Fibroblast of the aortic adventitia (primary cell): ENCODE measurements at regions not wholly inside any gene's neighbourhood (a gene's known extent, or its start where the extent isn't known, plus 50 kb on each side); places are given as distances from the start of the nearest gene placed in this dataset.

ENCODE experiments used
- DNase-seq: peaks from one replicate; pipeline ENCODE4 v3.0.0-alpha.2; 2010; ENCODE audit warnings: low read depth
- H3K4me3 ChIP-seq: 2 replicates; pipeline ENCODE4 v1.5.1; 2011; ENCODE audit warnings: low read depth, mild to moderate bottlenecking, control low read depth, low read length, moderate library complexity
- TF ChIP-seq, protein P1 (sequence below): IDR thresholded peaks from 2 replicates; pipeline ENCODE4 v1.5.1; 2011; ENCODE audit warnings: mild to moderate bottlenecking, low read length, control low read depth, inconsistent platforms; ENCODE audit not compliant: insufficient read depth

DNA sequence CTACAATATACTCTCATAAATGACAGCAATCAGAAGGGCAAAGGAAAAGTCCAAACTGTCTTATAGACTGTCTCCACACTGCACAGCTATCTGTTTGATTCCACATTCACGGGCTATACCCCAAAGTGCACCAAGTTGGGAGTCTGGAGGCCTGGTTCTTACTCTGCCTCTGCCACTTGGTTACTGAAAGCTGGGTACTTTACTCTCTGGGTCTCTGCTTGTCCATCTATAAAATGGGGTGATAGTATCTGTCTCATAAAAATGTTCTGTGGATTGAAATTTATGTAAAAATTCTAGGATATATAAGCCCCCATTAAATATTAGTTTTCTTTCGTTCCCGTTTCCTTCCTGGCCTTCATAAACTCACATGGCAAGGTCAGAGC, 86.5 kb downstream of the CD164 start:
- TF ChIP-seq, protein P1, sequence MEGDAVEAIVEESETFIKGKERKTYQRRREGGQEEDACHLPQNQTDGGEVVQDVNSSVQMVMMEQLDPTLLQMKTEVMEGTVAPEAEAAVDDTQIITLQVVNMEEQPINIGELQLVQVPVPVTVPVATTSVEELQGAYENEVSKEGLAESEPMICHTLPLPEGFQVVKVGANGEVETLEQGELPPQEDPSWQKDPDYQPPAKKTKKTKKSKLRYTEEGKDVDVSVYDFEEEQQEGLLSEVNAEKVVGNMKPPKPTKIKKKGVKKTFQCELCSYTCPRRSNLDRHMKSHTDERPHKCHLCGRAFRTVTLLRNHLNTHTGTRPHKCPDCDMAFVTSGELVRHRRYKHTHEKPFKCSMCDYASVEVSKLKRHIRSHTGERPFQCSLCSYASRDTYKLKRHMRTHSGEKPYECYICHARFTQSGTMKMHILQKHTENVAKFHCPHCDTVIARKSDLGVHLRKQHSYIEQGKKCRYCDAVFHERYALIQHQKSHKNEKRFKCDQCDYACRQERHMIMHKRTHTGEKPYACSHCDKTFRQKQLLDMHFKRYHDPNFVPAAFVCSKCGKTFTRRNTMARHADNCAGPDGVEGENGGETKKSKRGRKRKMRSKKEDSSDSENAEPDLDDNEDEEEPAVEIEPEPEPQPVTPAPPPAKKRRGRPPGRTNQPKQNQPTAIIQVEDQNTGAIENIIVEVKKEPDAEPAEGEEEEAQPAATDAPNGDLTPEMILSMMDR, result no peak

DNA sequence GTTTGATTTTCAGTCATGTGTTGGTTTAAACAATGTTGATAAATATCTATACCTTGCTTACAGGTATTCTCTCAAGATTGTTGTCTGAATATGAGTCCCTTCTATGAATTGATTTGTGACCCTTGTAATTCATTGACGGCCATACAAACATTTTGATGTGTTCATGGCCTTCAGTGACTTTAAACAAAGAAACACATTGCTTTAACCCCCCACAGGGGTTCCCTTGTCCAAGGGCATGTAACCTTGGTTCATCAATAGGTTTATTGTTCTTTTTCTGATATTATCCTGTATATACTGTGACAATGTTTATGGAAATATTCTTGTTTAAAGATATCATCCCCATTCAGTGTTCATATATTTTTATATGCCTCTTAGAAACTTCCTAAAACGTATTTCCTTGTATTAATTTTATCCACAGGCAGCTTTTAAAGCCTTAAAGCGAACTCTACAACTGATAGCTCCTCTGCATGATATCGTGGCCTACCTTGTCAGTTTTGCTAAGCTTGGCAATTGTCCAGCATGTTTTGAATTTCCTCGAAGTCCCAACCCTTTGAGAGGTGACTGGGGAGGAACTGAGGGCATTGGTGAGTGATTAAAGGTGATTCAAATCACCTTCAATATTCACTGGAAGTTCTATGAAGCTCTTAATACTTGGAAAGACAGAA, 87.0 kb downstream of the CD164 start:
- DNase-seq, result no peak
- TF ChIP-seq, protein P1, result no peak
- no peak overlapping the region for H3K4me3 ChIP-seq

More for the DNA sequence above, 86.5 kb downstream of the CD164 start:
- no peak for DNase-seq
- no peak overlapping the region for H3K4me3 ChIP-seq

DNA sequence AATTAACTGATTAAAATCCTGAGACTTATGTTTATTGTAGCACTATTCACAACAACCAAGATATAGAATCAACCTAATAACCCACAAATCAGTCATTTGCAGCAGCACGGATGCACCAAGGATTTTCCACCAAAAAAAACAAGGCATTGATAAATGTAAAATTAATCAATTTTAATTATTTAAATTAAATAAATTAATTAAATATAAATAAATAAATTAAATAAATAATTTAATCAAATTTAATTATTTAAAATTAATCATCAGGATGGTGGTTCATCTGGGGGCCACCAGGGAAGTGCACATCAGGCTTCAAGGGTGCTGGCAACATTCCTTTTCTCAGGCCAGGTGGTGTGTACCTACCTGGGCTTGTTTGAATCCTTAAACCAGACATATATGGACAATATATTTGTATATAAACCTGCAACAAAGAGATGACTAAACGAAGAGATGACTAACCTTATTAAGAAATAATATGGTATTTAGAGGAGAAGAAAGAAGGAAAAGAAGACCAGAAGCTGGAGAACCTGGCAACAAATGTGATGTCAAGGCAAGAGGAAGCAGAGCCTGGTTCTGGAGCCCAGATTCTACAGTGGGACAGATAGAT, 89.2 kb downstream of the CD164 start:
- DNase-seq, result no peak
- H3K4me3 ChIP-seq, result no peak overlapping the region
- TF ChIP-seq, protein P1, result no peak

DNA sequence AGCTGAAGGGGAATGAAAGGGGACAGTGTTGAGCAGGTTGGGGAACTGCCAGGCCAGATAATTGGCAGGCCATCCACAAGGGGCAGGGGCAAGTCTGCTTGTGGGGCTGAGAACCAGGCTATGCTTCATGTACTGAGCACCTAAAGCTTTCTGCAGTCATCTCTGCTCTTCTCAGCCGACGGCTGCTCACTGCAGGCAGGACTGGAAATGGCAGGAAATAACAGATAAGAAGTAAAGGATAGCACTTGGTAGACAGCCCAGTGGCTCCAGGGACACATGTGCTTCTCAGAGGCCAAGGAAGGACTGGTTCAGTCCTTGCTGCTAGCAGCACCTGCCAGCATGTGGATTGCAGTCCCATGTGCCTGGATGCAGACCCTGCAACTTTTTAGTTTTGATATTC, 89.8 kb downstream of the CD164 start:
- H3K4me3 ChIP-seq, result no peak overlapping the region
- TF ChIP-seq, protein P1, result no peak
- DNase-seq, result no peak

DNA sequence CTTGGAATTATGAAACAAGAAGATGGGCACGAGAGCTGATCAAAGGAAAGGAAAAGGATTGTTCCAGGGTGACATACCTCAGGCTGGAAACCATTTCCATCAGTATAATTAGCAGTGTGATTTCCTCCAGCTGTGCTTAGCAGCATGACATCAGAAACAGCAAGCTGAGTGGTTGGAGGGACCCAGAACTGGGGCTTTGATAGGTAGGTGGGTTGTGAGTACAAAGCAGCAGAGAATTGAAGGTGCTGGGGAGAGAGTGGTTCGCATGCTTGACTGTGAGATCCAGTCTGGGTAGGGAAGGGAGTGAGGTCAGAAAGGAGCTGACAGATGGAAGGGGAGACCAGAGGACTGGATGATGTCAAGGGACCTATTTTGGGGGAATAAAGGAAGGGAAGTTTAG, 90.4 kb downstream of the CD164 start:
- no peak for DNase-seq
- no peak overlapping the region for H3K4me3 ChIP-seq
- TF ChIP-seq, protein P1, result no peak

DNA sequence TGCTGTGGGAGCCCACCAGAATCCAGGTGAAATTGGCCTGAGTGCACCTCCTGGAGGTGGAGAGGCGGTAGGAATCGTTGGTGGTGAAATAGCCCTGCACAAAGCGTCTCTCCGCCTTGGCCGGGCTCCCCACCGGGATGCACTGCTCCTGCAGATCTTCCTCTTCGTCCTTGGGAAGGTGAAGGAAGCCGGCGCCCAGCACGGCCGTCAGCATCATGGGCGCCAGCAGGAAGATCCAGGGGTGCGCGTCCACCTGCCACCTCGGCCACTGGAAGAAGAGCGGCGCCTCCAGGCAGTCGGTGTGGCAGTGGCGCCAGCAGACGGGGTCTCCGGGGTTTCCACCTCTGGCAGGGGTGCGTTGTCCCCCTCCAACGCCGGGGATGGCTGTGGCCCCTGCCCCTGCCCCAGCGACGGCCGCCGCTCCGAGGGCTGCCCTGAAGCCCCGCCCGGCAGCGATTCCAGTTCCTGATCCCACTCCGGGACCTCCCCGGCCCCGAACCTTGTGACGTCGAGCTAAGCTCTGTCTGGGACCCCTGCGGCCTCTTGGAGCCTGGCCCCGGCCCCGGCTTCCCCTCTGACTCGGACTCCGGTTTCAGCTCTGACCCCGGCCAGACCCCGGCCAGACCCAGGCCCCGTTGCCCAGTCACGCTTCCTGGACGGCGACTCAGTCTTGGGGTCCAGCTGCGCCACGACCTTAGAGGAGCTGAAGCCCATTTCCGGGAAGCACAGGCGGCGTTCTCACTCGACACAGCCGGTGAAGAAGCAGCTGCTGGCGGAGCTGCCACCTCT, 91.9 kb downstream of the CD164 start:
- no peak for DNase-seq
- TF ChIP-seq, protein P1, result no peak
- no peak overlapping the region for H3K4me3 ChIP-seq
